Effector memory CD8-positive, alpha-beta T cell (primary cell): ENCODE measurements at regions not wholly inside any gene's neighbourhood (a gene's known extent, or its start where the extent isn't known, plus 50 kb on each side); places are given as distances from the start of the nearest gene placed in this dataset.

Source experiments
- ATAC-seq: fragments of 150-1000 bp; cut with Tn5 transposase; replicated peaks from 2 replicates; pipeline ENCODE4 v1.10.0; 2021; ENCODE audit warnings: mild to moderate bottlenecking, moderate library complexity
- DNase-seq, 3 experiments: peaks; one replicate each; pipeline ENCODE4 v3.0.0; 2021
- H3K27ac Mint-ChIP-seq, 2 donors: one replicate each; pipeline ENCODE4 v1.8.0; 2022; ENCODE audit warnings: mild to moderate bottlenecking in 2 of 2, mixed read lengths in 2 of 2, moderate library complexity in 2 of 2
- H3K27me3 Mint-ChIP-seq, 2 donors: one replicate each; pipeline ENCODE4 v1.8.0; 2022; ENCODE audit warnings: mixed read lengths in 2 of 2
- H3K36me3 Mint-ChIP-seq: one replicate; pipeline ENCODE4 v1.8.0; 2022; ENCODE audit warnings: mild to moderate bottlenecking, moderate library complexity, mixed read lengths; ENCODE audit not compliant: insufficient read depth
- H3K4me1 Mint-ChIP-seq, 2 donors: one replicate each; pipeline ENCODE4 v1.8.0; 2022; ENCODE audit warnings: low read depth in 2 of 2, mixed read lengths in 2 of 2
- H3K4me3 Mint-ChIP-seq, 2 donors: one replicate each; pipeline ENCODE4 v1.8.0; 2022; ENCODE audit warnings: mild to moderate bottlenecking in 2 of 2, mixed read lengths in 2 of 2, moderate library complexity in 2 of 2
- H3K9me3 Mint-ChIP-seq, 2 donors: one replicate each; pipeline ENCODE4 v1.8.0; 2022; ENCODE audit warnings: mixed read lengths in 2 of 2

- H3K4me1 Mint-ChIP-seq = no peaks in the 10 kb centered on the region
- DNase-seq (no peak), ATAC-seq (no peak)
- H3K9me3 Mint-ChIP-seq = peaks cover 7% of the 10 kb centered on the region in 2 donors
- H3K4me3 Mint-ChIP-seq = no peak overlapping the region
- no peak overlapping the region for H3K27ac Mint-ChIP-seq
- H3K27me3 Mint-ChIP-seq = no peaks in the 10 kb centered on the region
- no peaks in the 10 kb centered on the region for H3K36me3 Mint-ChIP-seq
These were observed 1051.9 kb downstream of the NLGN4X start for GRCh38 chrX:5176766-5177165.

DNA sequence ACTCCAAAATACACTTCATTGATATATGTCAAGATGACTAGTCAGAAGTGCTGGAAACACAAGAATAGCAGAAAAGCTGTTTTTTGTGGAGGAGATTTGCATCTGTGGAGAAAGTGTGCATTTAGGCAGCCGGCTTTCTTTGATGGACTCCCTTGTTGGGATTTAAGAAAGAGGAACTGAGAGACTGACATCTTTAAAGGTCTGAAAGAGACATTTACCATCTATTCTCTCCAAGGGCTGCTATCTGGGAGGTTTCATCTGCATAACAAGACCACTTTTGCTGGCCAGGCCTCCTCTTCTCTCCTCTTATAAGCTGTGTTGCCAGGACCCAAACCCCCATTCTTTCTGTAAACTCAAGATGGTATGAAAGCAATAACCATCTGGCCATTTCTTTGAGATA is 1065.0 kb downstream of the NLGN4X start:
- Mint-ChIP-seq H3K4me1 (no peaks in the 10 kb centered on the region), H3K9me3 (peaks cover 2 to 4% of the 10 kb centered on the region in 2 donors), H3K36me3 (no peaks in the 10 kb centered on the region), H3K27ac (no peak overlapping the region), H3K27me3 (no peaks in the 10 kb centered on the region), H3K4me3 (no peak overlapping the region)
- ATAC-seq = no peak
- DNase-seq = no peak

DNA sequence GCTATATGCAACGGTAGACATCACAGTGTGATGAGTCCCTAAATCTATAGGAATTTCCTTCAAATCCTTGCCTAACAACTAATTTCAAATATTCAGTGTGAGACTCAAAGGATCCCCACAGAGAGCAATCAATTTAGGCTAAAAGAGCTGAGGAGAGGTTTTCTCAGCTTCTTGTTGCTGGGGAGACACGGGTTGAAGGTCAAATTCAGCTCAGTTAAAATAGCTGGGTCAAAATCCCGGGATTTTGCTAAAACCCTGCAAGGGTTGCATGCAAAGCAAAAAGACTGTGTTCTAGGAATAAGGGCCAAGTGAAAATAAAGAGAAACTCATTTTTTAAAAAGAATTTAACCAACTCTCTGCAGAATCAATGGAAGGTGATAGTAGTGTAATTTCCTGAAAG is 1073.4 kb downstream of the NLGN4X start:
- H3K4me1 Mint-ChIP-seq = no peaks in the 10 kb centered on the region
- ATAC-seq = no peak
- H3K9me3 Mint-ChIP-seq = peaks cover 0 to 2% of the 10 kb centered on the region in 2 donors
- H3K27ac Mint-ChIP-seq = no peak overlapping the region
- H3K36me3 Mint-ChIP-seq = no peaks in the 10 kb centered on the region
- H3K4me3 Mint-ChIP-seq = no peak overlapping the region
- H3K27me3 Mint-ChIP-seq = no peaks in the 10 kb centered on the region
- DNase-seq = no peak

GRCh38 chrX:5145957-5146356 is 1082.7 kb downstream of the NLGN4X start:
- no peak for DNase-seq
- Mint-ChIP-seq H3K27ac (no peak overlapping the region), H3K36me3 (no peaks in the 10 kb centered on the region), H3K4me1 (no peaks in the 10 kb centered on the region), H3K4me3 (no peak overlapping the region), H3K27me3 (no peaks in the 10 kb centered on the region), H3K9me3 (peaks cover 0 to 4% of the 10 kb centered on the region in 2 donors)
- no peak for ATAC-seq

DNA sequence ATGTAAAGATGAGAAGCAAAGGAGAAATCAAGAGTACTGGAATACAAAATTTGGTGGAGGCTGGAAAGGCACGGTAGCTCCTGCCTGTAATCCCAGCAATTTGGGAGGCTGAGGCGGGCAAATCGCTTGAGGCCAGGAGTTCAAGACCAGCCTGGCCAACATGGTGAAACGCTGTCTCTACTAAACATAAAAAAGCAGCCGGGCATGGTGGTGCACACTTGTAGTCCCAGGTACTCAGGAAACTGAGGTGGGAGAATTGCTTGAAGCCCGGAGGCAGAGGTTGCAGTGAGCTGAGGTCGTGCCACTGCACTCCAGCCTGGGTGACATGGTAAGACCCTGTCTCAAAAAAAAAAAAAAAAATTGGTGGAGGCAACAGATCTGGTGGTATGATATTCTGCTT is 1086.0 kb downstream of the NLGN4X start:
- H3K27me3 Mint-ChIP-seq = no peaks in the 10 kb centered on the region
- ATAC-seq (no peak), DNase-seq (no peak)
- no peaks in the 10 kb centered on the region for H3K36me3 Mint-ChIP-seq
- H3K4me1 Mint-ChIP-seq = no peaks in the 10 kb centered on the region
- no peak overlapping the region for H3K4me3 Mint-ChIP-seq
- peaks cover 0 to 4% of the 10 kb centered on the region in 2 donors for H3K9me3 Mint-ChIP-seq
- no peak overlapping the region for H3K27ac Mint-ChIP-seq

DNA sequence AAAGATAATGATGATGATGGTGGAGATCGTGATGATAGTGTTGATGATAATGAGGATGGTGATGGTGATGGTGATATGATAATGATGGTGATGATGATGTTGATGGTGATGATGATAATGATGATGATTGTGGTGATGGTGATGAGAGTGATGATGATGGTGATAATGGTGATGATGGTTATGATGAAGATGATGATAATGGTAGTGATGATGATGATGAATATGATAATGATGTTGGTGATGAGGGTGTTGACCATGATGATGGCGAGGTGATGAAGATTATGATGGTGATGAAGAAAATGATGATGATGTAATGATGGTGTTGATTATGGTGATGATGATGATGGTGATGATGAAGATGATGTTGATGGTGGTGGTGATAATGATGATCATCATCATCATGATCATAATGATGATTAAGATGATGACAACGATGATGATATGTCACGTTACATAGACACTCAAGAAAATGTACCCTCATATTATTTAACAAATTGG is 1106.4 kb downstream of the NLGN4X start:
- DNase-seq (no peak), ATAC-seq (no peak)
- no peak overlapping the region for H3K27ac Mint-ChIP-seq
- H3K27me3 Mint-ChIP-seq = no peaks in the 10 kb centered on the region
- H3K36me3 Mint-ChIP-seq = no peaks in the 10 kb centered on the region
- H3K9me3 Mint-ChIP-seq = peaks cover 0 to 2% of the 10 kb centered on the region in 2 donors
- no peak overlapping the region for H3K4me3 Mint-ChIP-seq
- H3K4me1 Mint-ChIP-seq = no peaks in the 10 kb centered on the region

DNA sequence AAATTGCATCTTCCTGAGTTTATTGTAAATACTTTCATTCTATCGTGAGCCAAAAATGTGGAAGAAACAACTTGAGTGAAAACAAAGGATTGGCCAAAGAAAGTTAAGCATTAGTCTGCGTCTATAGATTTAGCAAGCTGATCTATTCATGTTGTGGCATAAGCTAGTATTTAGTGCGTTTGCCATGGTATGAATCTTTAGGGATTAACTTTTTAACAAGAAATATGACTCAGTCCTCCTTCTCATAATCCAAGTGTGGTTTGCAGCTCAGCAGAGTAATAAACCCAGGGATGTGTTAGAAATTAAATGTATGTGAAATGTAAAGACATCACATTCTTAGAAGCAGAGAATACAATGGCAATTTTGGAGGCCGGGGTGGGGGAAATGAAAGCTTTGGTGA is 1110.9 kb downstream of the NLGN4X start:
- H3K9me3 Mint-ChIP-seq = peaks cover 2 to 8% of the 10 kb centered on the region in 2 donors
- H3K4me1 Mint-ChIP-seq = no peaks in the 10 kb centered on the region
- H3K27ac Mint-ChIP-seq = no peak overlapping the region
- no peaks in the 10 kb centered on the region for H3K36me3 Mint-ChIP-seq
- no peaks in the 10 kb centered on the region for H3K27me3 Mint-ChIP-seq
- H3K4me3 Mint-ChIP-seq = no peak overlapping the region
- ATAC-seq = no peak
- no peak for DNase-seq

DNA sequence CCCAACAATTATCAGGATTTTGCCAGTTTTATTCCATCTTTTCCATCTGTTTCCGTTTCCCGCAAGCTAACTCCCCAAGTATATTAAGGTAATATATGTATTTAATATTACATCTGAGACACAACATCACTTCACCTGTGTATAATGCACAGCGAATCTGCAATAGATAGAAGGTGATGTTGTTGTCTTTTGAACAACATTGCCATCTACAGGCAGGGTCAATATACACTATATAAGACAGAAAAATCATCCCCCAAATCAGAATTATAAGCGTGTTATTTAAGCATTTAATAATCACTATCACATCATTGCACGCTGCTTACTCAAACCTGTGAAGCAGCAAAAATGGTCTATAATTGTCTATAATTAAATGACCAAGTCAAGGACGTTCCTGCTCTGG is 1115.5 kb downstream of the NLGN4X start:
- H3K4me1 Mint-ChIP-seq = no peaks in the 10 kb centered on the region

DNA sequence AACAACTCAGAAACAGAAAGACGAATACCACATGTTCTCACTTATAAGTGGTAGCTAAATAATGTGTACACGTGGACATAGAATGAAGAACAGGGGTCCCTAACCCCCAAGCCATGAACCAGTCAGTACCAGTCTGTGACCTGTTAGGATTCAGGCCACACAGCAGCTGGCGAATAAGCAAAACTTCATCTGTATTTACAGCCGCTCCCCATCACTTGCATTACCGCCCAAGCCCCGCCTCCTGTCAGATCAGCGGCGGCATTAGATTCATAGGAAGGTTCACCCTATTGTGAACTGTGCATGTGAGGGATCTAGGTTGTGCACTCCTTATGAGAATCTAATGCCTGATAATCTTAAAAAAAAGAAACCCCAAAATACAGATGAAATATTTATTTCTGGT is 1128.7 kb downstream of the NLGN4X start:
- no peak for DNase-seq
- H3K27ac Mint-ChIP-seq = no peak overlapping the region
- no peaks in the 10 kb centered on the region for H3K4me1 Mint-ChIP-seq
- peaks cover 5 to 7% of the 10 kb centered on the region in 2 donors for H3K9me3 Mint-ChIP-seq
- ATAC-seq = no peak
- H3K36me3 Mint-ChIP-seq = no peaks in the 10 kb centered on the region
- no peak overlapping the region for H3K4me3 Mint-ChIP-seq
- no peaks in the 10 kb centered on the region for H3K27me3 Mint-ChIP-seq

More for the DNA sequence above, 1115.5 kb downstream of the NLGN4X start:
- peaks cover 0 to 8% of the 10 kb centered on the region in 2 donors for H3K9me3 Mint-ChIP-seq
- ATAC-seq (no peak), DNase-seq (no peak)
- H3K27me3 Mint-ChIP-seq = no peaks in the 10 kb centered on the region
- H3K4me3 Mint-ChIP-seq = no peak overlapping the region
- H3K36me3 Mint-ChIP-seq = no peaks in the 10 kb centered on the region
- H3K27ac Mint-ChIP-seq = no peak overlapping the region

- H3K4me3 Mint-ChIP-seq = no peak overlapping the region
- H3K4me1 Mint-ChIP-seq = no peaks in the 10 kb centered on the region
- peaks cover 0 to 3% of the 10 kb centered on the region in 2 donors for H3K9me3 Mint-ChIP-seq
- no peak overlapping the region for H3K27ac Mint-ChIP-seq
- ATAC-seq (no peak), DNase-seq (no peak)
- no peaks in the 10 kb centered on the region for H3K27me3 Mint-ChIP-seq
- no peaks in the 10 kb centered on the region for H3K36me3 Mint-ChIP-seq
These were observed 1142.3 kb downstream of the NLGN4X start for GRCh38 chrX:5086388-5086787.

GRCh38 chrX:5084279-5084678 is 1144.4 kb downstream of the NLGN4X start:
- no peak for DNase-seq
- H3K27me3 Mint-ChIP-seq = no peaks in the 10 kb centered on the region
- H3K4me3 Mint-ChIP-seq = no peak overlapping the region
- H3K36me3 Mint-ChIP-seq = no peaks in the 10 kb centered on the region
- H3K9me3 Mint-ChIP-seq = peaks cover 3 to 6% of the 10 kb centered on the region in 2 donors
- no peak for ATAC-seq
- no peak overlapping the region for H3K27ac Mint-ChIP-seq
- H3K4me1 Mint-ChIP-seq = no peaks in the 10 kb centered on the region

DNA sequence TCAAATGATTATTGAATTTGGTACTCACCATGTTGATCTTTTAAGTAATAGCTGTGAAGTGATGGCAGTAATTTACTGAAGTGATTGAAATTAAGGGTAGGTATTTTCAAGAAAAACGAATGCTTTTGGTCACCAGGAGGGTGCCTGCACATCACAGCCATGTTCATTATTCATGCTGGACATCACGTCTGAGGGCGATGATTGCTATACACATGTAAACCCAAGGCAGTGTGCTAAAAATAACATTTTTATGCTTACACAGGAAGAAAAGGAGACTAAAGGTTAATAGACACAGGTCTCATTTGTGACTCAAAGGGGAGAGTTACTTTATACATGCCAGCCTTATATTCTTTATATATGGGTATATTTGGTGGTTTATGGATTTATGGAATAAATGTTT is 1146.0 kb downstream of the NLGN4X start:
- no peaks in the 10 kb centered on the region for H3K36me3 Mint-ChIP-seq
- H3K27me3 Mint-ChIP-seq = no peaks in the 10 kb centered on the region
- ATAC-seq (no peak), DNase-seq (no peak)
- H3K9me3 Mint-ChIP-seq = peaks cover 3 to 6% of the 10 kb centered on the region in 2 donors
- no peak overlapping the region for H3K4me3 Mint-ChIP-seq
- H3K4me1 Mint-ChIP-seq = no peaks in the 10 kb centered on the region
- H3K27ac Mint-ChIP-seq = no peak overlapping the region

GRCh38 chrX:5080791-5081190 is 1147.9 kb downstream of the NLGN4X start:
- Mint-ChIP-seq H3K9me3 (peaks cover 3 to 6% of the 10 kb centered on the region in 2 donors), H3K27ac (no peak overlapping the region), H3K36me3 (no peaks in the 10 kb centered on the region), H3K4me1 (no peaks in the 10 kb centered on the region), H3K4me3 (no peak overlapping the region), H3K27me3 (no peaks in the 10 kb centered on the region)
- DNase-seq (no peak), ATAC-seq (no peak)

DNA sequence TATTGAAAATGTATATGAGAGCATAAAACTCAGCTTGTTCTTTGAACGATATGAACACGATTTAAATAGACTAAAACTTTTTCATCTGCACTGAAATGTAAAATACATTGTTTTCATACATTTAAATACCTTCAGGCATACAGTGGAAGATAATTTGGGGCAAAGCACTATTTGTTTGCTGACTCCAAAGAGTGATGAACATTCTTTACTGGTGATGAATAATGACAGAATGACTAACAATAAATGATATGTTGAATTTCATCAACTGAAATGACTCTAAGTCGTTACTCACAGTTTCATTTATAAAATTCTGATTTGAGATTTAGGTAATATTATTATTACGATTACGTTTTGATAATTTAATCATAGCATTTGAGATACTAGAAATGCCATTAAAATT is 1160.1 kb downstream of the NLGN4X start:
- H3K9me3 Mint-ChIP-seq = peaks cover 4 to 8% of the 10 kb centered on the region in 2 donors
- no peak for DNase-seq
- no peaks in the 10 kb centered on the region for H3K4me1 Mint-ChIP-seq
- H3K27ac Mint-ChIP-seq = no peak overlapping the region
- no peak for ATAC-seq
- H3K27me3 Mint-ChIP-seq = no peaks in the 10 kb centered on the region
- no peaks in the 10 kb centered on the region for H3K36me3 Mint-ChIP-seq
- H3K4me3 Mint-ChIP-seq = no peak overlapping the region

DNA sequence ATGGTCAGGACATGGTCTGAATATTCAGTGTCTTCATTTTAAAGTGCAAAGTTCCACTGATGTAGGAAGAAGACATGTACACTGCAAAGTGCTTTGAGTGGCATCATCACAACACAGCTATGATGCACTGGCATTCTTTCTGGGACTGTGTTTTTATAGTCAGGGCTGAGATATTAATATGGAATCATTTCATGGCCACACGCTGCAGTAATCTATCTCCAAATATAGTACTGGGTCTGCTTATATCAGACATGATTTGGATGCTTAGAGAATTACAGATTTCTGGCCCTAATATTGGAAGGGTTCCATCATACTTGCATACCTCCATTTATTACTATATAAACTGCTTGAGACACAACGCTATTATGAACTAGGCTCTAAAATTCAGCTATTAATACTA is 1170.9 kb downstream of the NLGN4X start:
- Mint-ChIP-seq H3K4me3 (no peak overlapping the region), H3K27me3 (no peaks in the 10 kb centered on the region), H3K4me1 (no peaks in the 10 kb centered on the region), H3K36me3 (no peaks in the 10 kb centered on the region), H3K27ac (no peak overlapping the region), H3K9me3 (peaks cover 4 to 11% of the 10 kb centered on the region in 2 donors)
- no peak for DNase-seq
- ATAC-seq = no peak
